Ishikawa (cell line): ENCODE measurements at regions not wholly inside any gene's neighbourhood (a gene's known extent, or its start where the extent isn't known, plus 50 kb on each side); places are given as distances from the start of the nearest gene placed in this dataset.

ENCODE experiments used
- EP300 ChIP-seq: IDR thresholded peaks from 2 replicates; pipeline ENCODE4 v1.6.1; 2012; ENCODE audit warnings: borderline replicate concordance
- FOXM1 ChIP-seq: IDR thresholded peaks from 2 replicates; pipeline ENCODE4 v1.6.1; 2012; ENCODE audit warnings: low read depth, borderline replicate concordance
- RAD21 ChIP-seq: IDR thresholded peaks from 2 replicates; pipeline ENCODE4 v1.6.1; 2012; ENCODE audit warnings: low read depth
- REST ChIP-seq: IDR thresholded peaks from 2 replicates; pipeline ENCODE4 v1.6.1; 2012; ENCODE audit warnings: low read depth, mild to moderate bottlenecking
- TEAD4 ChIP-seq: IDR thresholded peaks from 2 replicates; pipeline ENCODE4 v1.6.1; 2012
- USF1 ChIP-seq: IDR thresholded peaks from 2 replicates; pipeline ENCODE4 v1.6.1; 2012

GRCh38 chr6:153411070-153411648 is 280.1 kb upstream of the RGS17 start:
- TF ChIP-seq RAD21 (no peak), EP300 (no peak), REST (no peak), USF1 (no peak), FOXM1 (no peak), TEAD4 (no peak)
